MV-4-11 (cell line): ENCODE measurements at regions not wholly inside any gene's neighbourhood (a gene's known extent, or its start where the extent isn't known, plus 50 kb on each side); places are given as distances from the start of the nearest gene placed in this dataset.
"Not testable (repeated sequence)": the region's sequence is repeated elsewhere in the genome, so short reads cannot be mapped to it uniquely, and the experiment has no call there.

ENCODE experiments used
- DNase-seq: peaks from one replicate; lab custom pipeline; 2025; lab: John Stamatoyannopoulos, UW

- no peak for DNase-seq
Measured at GRCh38 chr2:19651466-19651865, 250.3 kb downstream of the TTC32 start.

- DNase-seq, result peak; percentile 6
Measured at GRCh38 chr2:19649785-19650380, 251.9 kb downstream of the TTC32 start.

GRCh38 chr2:19649142-19649541, 252.6 kb downstream of the TTC32 start:
- no peak for DNase-seq

- no peak for DNase-seq
Measured at GRCh38 chr2:19648583-19648982, 253.2 kb downstream of the TTC32 start.

- DNase-seq, result no peak
Measured at GRCh38 chr2:19646987-19647386, 254.8 kb downstream of the TTC32 start.

GRCh38 chr2:19644763-19645162, 257.0 kb downstream of the TTC32 start:
- no peak for DNase-seq

GRCh38 chr2:19643117-19643518, 258.7 kb downstream of the TTC32 start:
- DNase-seq, result peak; percentile 70

- DNase-seq, result no peak
Measured at GRCh38 chr2:19642501-19642900, 259.3 kb downstream of the TTC32 start.

GRCh38 chr2:19635951-19636510, 265.8 kb downstream of the TTC32 start:
- peak; percentile 53 for DNase-seq

GRCh38 chr2:19632403-19632991, 269.3 kb downstream of the TTC32 start:
- DNase-seq, result no peak

GRCh38 chr2:19631871-19632270, 269.9 kb downstream of the TTC32 start:
- no peak for DNase-seq

GRCh38 chr2:19630921-19631320, 270.9 kb downstream of the TTC32 start:
- no peak for DNase-seq

- DNase-seq, result no peak
Measured at GRCh38 chr2:19627359-19627758, 268.9 kb upstream of the OSR1 start.

- no peak for DNase-seq
Measured at GRCh38 chr2:19623488-19623887, 265.1 kb upstream of the OSR1 start.

GRCh38 chr2:19617257-19617848, 258.9 kb upstream of the OSR1 start:
- DNase-seq, result no peak

- not testable (repeated sequence) for DNase-seq
Measured at GRCh38 chr2:19615402-19615801, 257.0 kb upstream of the OSR1 start.

GRCh38 chr2:19614066-19614465, 255.6 kb upstream of the OSR1 start:
- DNase-seq, result no peak

- no peak for DNase-seq
Measured at GRCh38 chr2:19611491-19612332, 253.3 kb upstream of the OSR1 start.

- DNase-seq, result no peak
Measured at GRCh38 chr2:19609266-19609665, 250.8 kb upstream of the OSR1 start.

GRCh38 chr2:19607931-19608771, 249.7 kb upstream of the OSR1 start:
- no peak for DNase-seq

GRCh38 chr2:19607400-19607799, 249.0 kb upstream of the OSR1 start:
- no peak for DNase-seq

- no peak for DNase-seq
Measured at GRCh38 chr2:19600982-19601381, 242.6 kb upstream of the OSR1 start.
